A172 (cell line): ENCODE measurements at regions not wholly inside any gene's neighbourhood (a gene's known extent, or its start where the extent isn't known, plus 50 kb on each side); places are given as distances from the start of the nearest gene placed in this dataset.
A peak's percentile ranks its signal among the peaks of the same experiment; 100 is the strongest.

Source experiments
- DNase-seq: peaks from one replicate; pipeline ENCODE4 v3.0.0-alpha.2; 2015; ENCODE audit warnings: low spot score

- peak; percentile 99 for DNase-seq
These were observed 86.4 kb downstream of the FOXL1 start for GRCh38 chr16:86664522-86665318.

- DNase-seq = peak; percentile 63
These were observed 86.9 kb downstream of the FOXL1 start for GRCh38 chr16:86665319-86665675.

GRCh38 chr16:86665929-86666328 lies 87.6 kb downstream of the FOXL1 start:
- no peak for DNase-seq

- no peak for DNase-seq
These were observed 88.7 kb downstream of the FOXL1 start for GRCh38 chr16:86667035-86667434.

GRCh38 chr16:86668136-86668910 lies 90.0 kb downstream of the FOXL1 start:
- peak; percentile 63 for DNase-seq

GRCh38 chr16:86669285-86669805 lies 91.0 kb downstream of the FOXL1 start:
- no peak for DNase-seq

- no peak for DNase-seq
These were observed 91.8 kb downstream of the FOXL1 start for GRCh38 chr16:86669937-86670749.

- no peak for DNase-seq
These were observed 92.4 kb downstream of the FOXL1 start for GRCh38 chr16:86670750-86671234.

GRCh38 chr16:86671486-86672178 lies 93.3 kb downstream of the FOXL1 start:
- DNase-seq = peak; percentile 37

- DNase-seq = no peak
These were observed 94.0 kb downstream of the FOXL1 start for GRCh38 chr16:86672179-86672863.

- no peak for DNase-seq
These were observed 95.0 kb downstream of the FOXL1 start for GRCh38 chr16:86673090-86673955.

GRCh38 chr16:86673956-86674453 lies 95.7 kb downstream of the FOXL1 start:
- DNase-seq = no peak

- peak; percentile 63 for DNase-seq
These were observed 97.9 kb downstream of the FOXL1 start for GRCh38 chr16:86676254-86676670.

GRCh38 chr16:86679490-86679889 lies 101.1 kb downstream of the FOXL1 start:
- DNase-seq = no peak

- DNase-seq = peak; percentile 92
These were observed 101.8 kb downstream of the FOXL1 start for GRCh38 chr16:86680162-86680561.

- peak; percentile 25 for DNase-seq
These were observed 102.3 kb downstream of the FOXL1 start for GRCh38 chr16:86680661-86681030.

- peak; percentile 45 for DNase-seq
These were observed 102.8 kb downstream of the FOXL1 start for GRCh38 chr16:86681031-86681756.

- DNase-seq = no peak
These were observed 103.4 kb downstream of the FOXL1 start for GRCh38 chr16:86681757-86682106.
